ENCODE measurements at regions not wholly inside any gene's neighbourhood (a gene's known extent, or its start where the extent isn't known, plus 50 kb on each side); places are given as distances from the start of the nearest gene placed in this dataset.

- TF ChIP-seq GATA2 (IDR thresholded peaks at IDR 0.05; ENCODE audit: low read depth, low read length) = no peak
- TF ChIP-seq GATA3 (IDR thresholded peaks at IDR 0.05; ENCODE audit: low read depth, low read length) = no peak
These were observed 329.3 kb downstream of the TXNL1 start for GRCh38 chr18:56309104-56309503.

All from SH-SY5Y (cell line).